Fibroblast of lung (primary cell): ENCODE measurements at regions not wholly inside any gene's neighbourhood (a gene's known extent, or its start where the extent isn't known, plus 50 kb on each side); places are given as distances from the start of the nearest gene placed in this dataset.

ENCODE experiments used
- CTCF ChIP-seq, 2 donors: IDR thresholded peaks in 1 of 2; conservative IDR thresholded peaks in 1 of 2; 1 replicate in 1 of 2; 2 replicates in 1 of 2; pipeline ENCODE4 v1.5.1; 2011 to 2012; ENCODE audit warnings: low read length in 2 of 2, control low read depth in 1 of 2, inconsistent platforms in 1 of 2, low read depth in 1 of 2, mild to moderate bottlenecking in 1 of 2
- EZH2 ChIP-seq: IDR thresholded peaks from 2 replicates; pipeline ENCODE4 v1.5.1; 2012; ENCODE audit warnings: low read length, control low read depth, mild to moderate bottlenecking; ENCODE audit errors: missing control alignments

- TF ChIP-seq CTCF (conservative IDR thresholded peaks at IDR 0.05 in 1 of 2, IDR thresholded peaks at IDR 0.05 in 1 of 2; ENCODE audit: low read depth in 1 of 2, low read length in 2 of 2) (no peak), EZH2 (no peak)
These were observed 70.6 kb downstream of the TSN start for GRCh38 chr2:121826036-121826435.
